ENCODE measurements at regions not wholly inside any gene's neighbourhood (a gene's known extent, or its start where the extent isn't known, plus 50 kb on each side); places are given as distances from the start of the nearest gene placed in this dataset.

- H3K27me3 ChIP-seq (ENCODE audit: control insufficient read depth, insufficient read depth, low read length) = no peaks in the 10 kb centered on the region
- H3K36me3 ChIP-seq (ENCODE audit: control insufficient read depth, insufficient read depth, low read length) = no peaks in the 10 kb centered on the region
- FAIRE-seq = no peak
- H3K4me3 ChIP-seq (ENCODE audit: low read depth, low read length) = no peak overlapping the region
- TF ChIP-seq CTCF (IDR thresholded peaks at IDR 0.05; ENCODE audit: insufficient read depth, low read length, severe bottlenecking) = no peak
- DNase-seq (ENCODE audit: low read depth) = no peak
Measured at GRCh38 chr18:37673671-37674070, 108.1 kb upstream of the CELF4 start.

GRCh38 chr18:37672932-37673595 is 107.5 kb upstream of the CELF4 start:
- DNase-seq (ENCODE audit: low read depth) (no peak), FAIRE-seq (no peak)
- Histone ChIP-seq H3K36me3 (ENCODE audit: control insufficient read depth, insufficient read depth, low read length) (no peaks in the 10 kb centered on the region), H3K27me3 (ENCODE audit: control insufficient read depth, insufficient read depth, low read length) (no peaks in the 10 kb centered on the region), H3K4me3 (ENCODE audit: low read depth, low read length) (no peak overlapping the region)
- no peak for TF ChIP-seq CTCF (IDR thresholded peaks at IDR 0.05; ENCODE audit: insufficient read depth, low read length, severe bottlenecking)

- TF ChIP-seq CTCF (IDR thresholded peaks at IDR 0.05; ENCODE audit: insufficient read depth, low read length, severe bottlenecking) = no peak
- FAIRE-seq = no peak
Measured at GRCh38 chr18:37672001-37672400, 106.4 kb upstream of the CELF4 start.

GRCh38 chr18:37671530-37671929 is 105.9 kb upstream of the CELF4 start:
- DNase-seq (ENCODE audit: low read depth) (no peak), FAIRE-seq (no peak)
- no peaks in the 10 kb centered on the region for H3K36me3 ChIP-seq (ENCODE audit: control insufficient read depth, insufficient read depth, low read length)
- TF ChIP-seq CTCF (IDR thresholded peaks at IDR 0.05; ENCODE audit: insufficient read depth, low read length, severe bottlenecking) = no peak
- no peaks in the 10 kb centered on the region for H3K27me3 ChIP-seq (ENCODE audit: control insufficient read depth, insufficient read depth, low read length)
- H3K4me3 ChIP-seq (ENCODE audit: low read depth, low read length) = no peak overlapping the region

More at GRCh38 chr18:37672001-37672400, 106.4 kb upstream of the CELF4 start:
- H3K4me3 ChIP-seq (ENCODE audit: low read depth, low read length) = no peak overlapping the region
- no peaks in the 10 kb centered on the region for H3K27me3 ChIP-seq (ENCODE audit: control insufficient read depth, insufficient read depth, low read length)
- no peak for DNase-seq (ENCODE audit: low read depth)
- no peaks in the 10 kb centered on the region for H3K36me3 ChIP-seq (ENCODE audit: control insufficient read depth, insufficient read depth, low read length)

- FAIRE-seq = peak; percentile 47
- no peak for DNase-seq (ENCODE audit: low read depth)
- H3K27me3 ChIP-seq (ENCODE audit: control insufficient read depth, insufficient read depth, low read length) = no peaks in the 10 kb centered on the region
- no peak overlapping the region for H3K4me3 ChIP-seq (ENCODE audit: low read depth, low read length)
- no peaks in the 10 kb centered on the region for H3K36me3 ChIP-seq (ENCODE audit: control insufficient read depth, insufficient read depth, low read length)
- TF ChIP-seq CTCF (IDR thresholded peaks at IDR 0.05; ENCODE audit: insufficient read depth, low read length, severe bottlenecking) = no peak
Measured at GRCh38 chr18:37671119-37671518, 105.5 kb upstream of the CELF4 start.

GRCh38 chr18:37669991-37670534 is 104.5 kb upstream of the CELF4 start:
- no peak for DNase-seq (ENCODE audit: low read depth)
- no peaks in the 10 kb centered on the region for H3K36me3 ChIP-seq (ENCODE audit: control insufficient read depth, insufficient read depth, low read length)
- no peak overlapping the region for H3K4me3 ChIP-seq (ENCODE audit: low read depth, low read length)
- TF ChIP-seq CTCF (IDR thresholded peaks at IDR 0.05; ENCODE audit: insufficient read depth, low read length, severe bottlenecking) = no peak
- no peaks in the 10 kb centered on the region for H3K27me3 ChIP-seq (ENCODE audit: control insufficient read depth, insufficient read depth, low read length)
- no peak for FAIRE-seq

Measured in bronchial epithelial cell (primary cell).